ENCODE measurements at regions not wholly inside any gene's neighbourhood (a gene's known extent, or its start where the extent isn't known, plus 50 kb on each side); places are given as distances from the start of the nearest gene placed in this dataset.

- TF ChIP-seq CTCF (tag by site-specific recombination; IDR thresholded peaks at IDR 0.05) (no peak), ZNF341 (tag by site-specific recombination; IDR thresholded peaks at IDR 0.05; ENCODE audit: low read depth) (no peak), ZNF747 (tag by site-specific recombination; IDR thresholded peaks at IDR 0.05) (no peak), ZNF335 (tag by site-specific recombination; conservative IDR thresholded peaks at IDR 0.05) (no peak), ZSCAN5A (tag by site-specific recombination; IDR thresholded peaks at IDR 0.05) (no peak), ZNF513 (tag by site-specific recombination; IDR thresholded peaks at IDR 0.05) (no peak), ZNF623 (tag by site-specific recombination; IDR thresholded peaks at IDR 0.05) (no peak), ZNF404 (tag by site-specific recombination; IDR thresholded peaks at IDR 0.05) (no peak), ZNF777 (tag by site-specific recombination; IDR thresholded peaks at IDR 0.05; ENCODE audit: borderline replicate concordance) (no peak), ZNF530 (tag by site-specific recombination; IDR thresholded peaks at IDR 0.05; ENCODE audit: low read depth) (no peak), ZBTB7A (tag by site-specific recombination; IDR thresholded peaks at IDR 0.05; ENCODE audit: low read depth) (no peak)
- TF ChIP-seq, protein P1, sequence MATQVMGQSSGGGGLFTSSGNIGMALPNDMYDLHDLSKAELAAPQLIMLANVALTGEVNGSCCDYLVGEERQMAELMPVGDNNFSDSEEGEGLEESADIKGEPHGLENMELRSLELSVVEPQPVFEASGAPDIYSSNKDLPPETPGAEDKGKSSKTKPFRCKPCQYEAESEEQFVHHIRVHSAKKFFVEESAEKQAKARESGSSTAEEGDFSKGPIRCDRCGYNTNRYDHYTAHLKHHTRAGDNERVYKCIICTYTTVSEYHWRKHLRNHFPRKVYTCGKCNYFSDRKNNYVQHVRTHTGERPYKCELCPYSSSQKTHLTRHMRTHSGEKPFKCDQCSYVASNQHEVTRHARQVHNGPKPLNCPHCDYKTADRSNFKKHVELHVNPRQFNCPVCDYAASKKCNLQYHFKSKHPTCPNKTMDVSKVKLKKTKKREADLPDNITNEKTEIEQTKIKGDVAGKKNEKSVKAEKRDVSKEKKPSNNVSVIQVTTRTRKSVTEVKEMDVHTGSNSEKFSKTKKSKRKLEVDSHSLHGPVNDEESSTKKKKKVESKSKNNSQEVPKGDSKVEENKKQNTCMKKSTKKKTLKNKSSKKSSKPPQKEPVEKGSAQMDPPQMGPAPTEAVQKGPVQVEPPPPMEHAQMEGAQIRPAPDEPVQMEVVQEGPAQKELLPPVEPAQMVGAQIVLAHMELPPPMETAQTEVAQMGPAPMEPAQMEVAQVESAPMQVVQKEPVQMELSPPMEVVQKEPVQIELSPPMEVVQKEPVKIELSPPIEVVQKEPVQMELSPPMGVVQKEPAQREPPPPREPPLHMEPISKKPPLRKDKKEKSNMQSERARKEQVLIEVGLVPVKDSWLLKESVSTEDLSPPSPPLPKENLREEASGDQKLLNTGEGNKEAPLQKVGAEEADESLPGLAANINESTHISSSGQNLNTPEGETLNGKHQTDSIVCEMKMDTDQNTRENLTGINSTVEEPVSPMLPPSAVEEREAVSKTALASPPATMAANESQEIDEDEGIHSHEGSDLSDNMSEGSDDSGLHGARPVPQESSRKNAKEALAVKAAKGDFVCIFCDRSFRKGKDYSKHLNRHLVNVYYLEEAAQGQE (tag by site-specific recombination; IDR thresholded peaks at IDR 0.05): no peak
These were observed 321.0 kb upstream of the PDGFD start for GRCh38 chr11:104484804-104485554.

All from HEK293 (cell line).